HG03439 (cell line): ENCODE measurements at regions not wholly inside any gene's neighbourhood (a gene's known extent, or its start where the extent isn't known, plus 50 kb on each side); places are given as distances from the start of the nearest gene placed in this dataset.

Experiments used
- ATAC-seq: cut with Tn5 transposase; IDR thresholded peaks from one replicate; pipeline ENCODE4 v1.9.1; 2021; ENCODE audit warnings: mild to moderate bottlenecking, moderate library complexity; ENCODE audit not compliant: unreplicated experiment

DNA sequence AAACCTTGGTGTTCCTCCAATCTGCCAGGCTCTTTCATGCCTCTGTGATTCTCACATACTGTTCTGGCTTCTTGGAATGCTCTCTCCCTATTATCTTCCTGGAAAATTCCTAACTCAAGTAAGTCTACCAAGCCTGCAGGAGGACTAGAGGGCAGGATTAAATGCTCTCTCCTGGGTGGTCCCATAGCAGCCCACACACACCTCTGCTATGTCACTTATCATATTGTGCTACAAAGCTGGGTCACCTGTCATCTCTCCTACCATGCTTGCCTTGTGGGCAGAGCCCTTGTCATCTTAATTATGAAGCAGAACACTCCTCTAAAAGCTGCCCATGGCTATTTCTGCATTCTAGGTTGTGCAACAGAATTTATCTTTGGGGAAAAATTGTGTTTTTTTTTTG, 344.5 kb upstream of the NOCT start:
- ATAC-seq: no peak

GRCh38 chr4:138670681-138671080, 344.9 kb upstream of the NOCT start:
- no peak for ATAC-seq

GRCh38 chr4:138669479-138670315, 345.9 kb upstream of the NOCT start:
- ATAC-seq: no peak

DNA sequence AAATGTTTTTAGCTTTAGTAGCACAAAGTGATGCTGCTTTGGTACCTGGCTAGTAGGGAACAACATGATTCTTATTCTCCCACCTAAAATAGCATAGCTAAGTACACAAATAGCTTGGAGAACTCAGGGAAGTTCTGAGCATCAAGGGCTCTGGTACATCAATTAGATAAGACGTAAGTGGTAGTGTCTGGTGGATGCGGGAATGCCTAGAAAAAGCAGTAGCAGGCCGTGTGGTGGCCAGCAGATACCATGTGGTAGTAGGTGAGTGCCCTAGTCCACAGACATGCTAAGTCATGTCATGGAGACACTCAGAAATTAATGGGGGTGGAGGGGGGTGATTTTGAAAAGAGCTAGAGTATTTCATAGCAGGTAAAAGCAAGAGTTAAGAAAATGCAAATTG, 347.3 kb upstream of the NOCT start:
- ATAC-seq: no peak

GRCh38 chr4:138666366-138666765, 349.2 kb upstream of the NOCT start:
- no peak for ATAC-seq

GRCh38 chr4:138665851-138666250, 349.7 kb upstream of the NOCT start:
- ATAC-seq: no peak

DNA sequence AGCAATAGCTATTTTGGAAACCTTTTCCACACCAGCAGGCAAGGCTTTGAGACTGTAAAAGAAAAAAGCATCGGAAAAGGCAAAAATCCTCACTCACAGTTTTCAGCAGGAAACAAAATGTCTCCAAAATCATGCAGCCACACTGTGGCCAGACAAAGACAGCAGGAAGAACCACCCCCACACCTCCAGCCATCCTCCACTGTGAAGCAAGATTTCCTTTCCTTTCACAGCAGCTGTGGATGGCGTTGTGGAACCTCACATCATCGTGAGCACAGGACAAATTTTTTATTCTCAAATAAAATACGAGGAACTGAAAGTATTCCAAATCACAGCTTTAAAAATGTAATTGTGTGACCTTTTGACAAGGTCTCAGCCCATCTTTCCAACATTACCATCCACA, 351.7 kb upstream of the NOCT start:
- ATAC-seq: no peak

GRCh38 chr4:138659812-138660316, 355.7 kb upstream of the NOCT start:
- ATAC-seq: no peak

DNA sequence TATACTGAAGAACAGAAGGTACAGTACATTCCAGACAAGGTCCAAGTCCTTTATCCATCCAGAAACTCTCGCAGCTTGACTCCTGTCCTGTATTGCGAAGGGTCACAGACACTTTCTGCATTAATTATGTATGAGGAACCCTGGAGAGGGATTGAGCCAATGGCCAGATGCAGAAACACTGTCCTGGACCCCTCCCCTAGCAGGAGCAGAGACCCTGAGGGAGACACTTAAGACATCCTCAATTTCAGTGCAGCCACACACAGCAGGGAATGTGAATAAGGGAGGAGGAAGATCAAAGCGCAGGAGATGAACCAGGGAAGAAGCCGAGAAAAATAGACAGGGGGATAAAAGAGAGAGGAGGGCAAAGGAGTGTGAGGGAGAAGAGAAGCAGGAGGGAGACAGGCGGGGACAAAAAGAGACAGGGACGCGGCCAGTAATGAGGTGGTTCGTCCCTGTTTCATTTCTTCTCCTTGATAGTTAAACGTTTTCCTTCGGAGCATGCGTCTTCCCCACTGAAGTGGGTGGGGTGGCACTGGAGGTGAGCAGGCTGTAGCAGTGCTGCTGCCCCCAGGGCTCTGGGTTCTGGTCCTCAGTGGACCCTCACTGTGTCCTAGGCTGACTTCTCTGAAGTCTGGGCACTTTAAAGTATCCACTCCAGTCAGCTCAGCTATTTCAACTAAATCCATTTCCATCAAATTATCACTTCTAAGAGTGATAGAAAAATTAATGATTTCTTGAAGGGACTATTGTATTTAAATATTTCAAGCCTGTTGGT, 356.4 kb upstream of the NOCT start:
- no peak for ATAC-seq

DNA sequence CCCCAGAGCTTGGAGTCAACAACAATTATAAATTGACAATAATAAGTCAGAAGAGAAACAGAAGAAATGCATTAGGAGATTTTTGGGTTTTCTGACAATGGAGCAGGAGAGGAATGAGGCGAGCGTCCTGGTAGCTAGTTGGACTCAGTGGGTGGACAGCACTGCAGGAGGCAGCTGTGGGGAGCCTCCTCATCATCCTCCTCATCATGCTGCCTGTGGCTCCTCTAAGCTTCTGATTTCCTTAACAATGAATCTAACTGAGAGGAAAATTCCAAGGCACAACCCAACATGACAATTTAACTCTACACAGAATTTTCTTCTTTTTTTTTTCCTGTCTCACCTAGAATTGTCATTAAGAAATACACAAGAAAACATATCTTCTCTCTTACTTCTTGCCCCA, 357.1 kb upstream of the NOCT start:
- no peak for ATAC-seq

GRCh38 chr4:138656990-138657389, 358.6 kb upstream of the NOCT start:
- ATAC-seq: no peak

DNA sequence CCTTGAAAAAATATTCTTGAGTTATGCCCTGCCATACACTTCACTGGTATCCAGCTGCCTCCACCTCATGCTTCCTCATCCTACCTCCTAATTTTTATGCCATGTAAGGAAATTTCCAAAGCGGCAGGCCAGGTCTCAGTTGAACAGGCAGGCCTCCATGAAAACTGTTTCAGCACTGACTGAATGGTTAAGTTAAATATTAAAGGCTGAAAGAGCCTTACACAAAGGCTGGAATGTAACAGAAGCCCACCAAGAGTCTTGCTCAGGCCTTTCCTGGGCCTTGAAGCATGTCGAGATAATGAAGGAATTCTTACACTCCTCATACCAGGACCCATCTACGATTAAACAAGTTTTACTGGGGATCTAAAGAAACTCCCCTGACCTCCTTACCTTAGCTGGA, 359.6 kb upstream of the NOCT start:
- no peak for ATAC-seq

DNA sequence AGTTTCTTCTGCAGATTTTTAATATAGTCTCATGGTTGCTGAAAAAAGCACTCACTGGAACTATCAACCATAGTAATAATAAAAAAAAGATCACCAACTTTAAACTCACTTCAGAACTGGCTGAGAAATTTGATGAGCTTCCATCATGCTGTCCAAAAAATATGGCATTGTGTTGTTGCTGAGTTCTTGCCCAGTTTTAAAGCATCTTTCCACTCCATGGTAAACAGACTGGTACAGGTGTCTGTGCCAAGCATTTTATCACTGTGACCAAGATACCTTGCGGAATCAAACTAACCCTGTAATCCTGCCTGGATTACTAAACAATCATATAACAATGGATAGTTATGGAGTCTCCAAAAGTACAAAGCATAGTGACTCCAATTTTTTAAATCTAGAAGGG, 360.3 kb upstream of the NOCT start:
- ATAC-seq: no peak

GRCh38 chr4:138650929-138651448, 364.6 kb upstream of the NOCT start:
- ATAC-seq: no peak

DNA sequence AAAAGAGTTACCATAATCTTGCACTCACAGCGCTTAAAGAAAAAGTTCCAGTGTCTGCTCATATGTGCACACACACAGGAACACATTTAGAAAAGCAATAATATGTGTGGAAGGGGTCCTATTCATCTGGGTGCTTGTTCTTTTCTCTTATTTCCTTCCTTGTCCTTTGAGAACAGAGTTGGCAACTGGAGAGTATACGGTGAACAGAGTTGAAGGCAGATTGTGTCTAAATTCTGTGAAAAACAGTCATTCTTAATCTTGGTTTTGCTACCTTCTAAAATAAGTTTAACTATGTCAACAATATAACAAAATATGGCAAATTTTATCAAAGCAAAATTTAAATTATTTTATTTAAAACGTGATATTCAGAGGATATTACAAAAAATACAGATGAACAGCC, 365.1 kb upstream of the NOCT start:
- ATAC-seq: no peak

DNA sequence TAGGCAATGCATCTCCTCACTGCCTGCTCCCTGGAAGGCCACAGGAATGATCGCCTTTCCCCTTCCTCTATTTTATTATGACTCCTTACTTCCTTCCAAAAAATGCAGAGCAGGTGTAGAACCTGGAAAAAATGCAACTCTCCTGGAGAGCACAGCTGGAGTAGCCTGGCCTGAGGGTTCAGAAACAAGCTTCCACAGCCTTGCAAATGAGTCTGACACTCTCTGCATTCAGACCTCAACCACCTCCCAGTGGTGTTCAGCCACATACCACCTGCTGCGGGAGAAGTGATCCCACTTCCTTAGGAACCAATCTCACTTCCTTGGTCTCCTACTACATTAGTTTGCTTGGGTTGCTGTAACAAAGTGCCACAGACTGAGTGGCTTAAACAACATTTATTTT, 368.1 kb upstream of the NOCT start:
- ATAC-seq: no peak

DNA sequence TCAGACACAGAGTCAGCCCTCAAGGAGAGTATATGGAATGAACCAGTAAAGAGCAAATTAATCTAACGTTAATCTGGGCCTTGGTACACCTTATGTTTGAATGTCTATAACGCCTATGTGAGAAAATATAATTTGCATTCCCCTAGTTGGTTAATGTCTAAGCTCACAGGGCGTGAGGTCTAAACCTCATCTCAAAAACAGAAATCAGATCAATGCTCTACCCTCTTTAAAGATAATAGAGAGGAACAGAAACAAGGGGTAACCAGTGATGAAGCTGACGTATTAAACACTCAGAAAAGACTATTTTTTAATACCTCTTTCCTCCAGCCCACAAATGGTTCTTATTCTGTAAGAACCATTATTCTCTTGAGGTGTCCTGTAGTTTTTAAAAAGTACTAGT, 369.2 kb upstream of the NOCT start:
- no peak for ATAC-seq

DNA sequence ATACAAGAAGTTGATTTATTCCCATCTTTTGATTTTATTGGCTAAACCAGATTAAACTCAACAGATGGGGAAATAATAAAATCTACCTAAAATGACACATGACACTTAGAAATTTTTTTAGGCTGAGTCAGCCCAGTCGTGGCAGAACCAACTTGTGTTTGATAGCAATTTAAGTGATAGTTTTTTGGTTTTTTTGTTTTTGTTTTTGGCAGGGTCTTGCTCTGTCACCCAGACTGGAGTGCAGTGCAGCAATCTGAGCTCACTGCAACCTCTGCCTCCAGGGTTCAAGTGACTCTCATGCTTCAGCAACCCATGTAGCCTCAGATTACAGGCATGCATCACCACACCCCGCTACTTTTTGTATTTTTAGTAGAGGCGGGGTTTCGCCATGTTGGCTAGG, 370.3 kb upstream of the NOCT start:
- no peak for ATAC-seq

GRCh38 chr4:138644322-138644721, 371.3 kb upstream of the NOCT start:
- ATAC-seq: no peak

- no peak for ATAC-seq
Measured at GRCh38 chr4:138643827-138644226, 371.8 kb upstream of the NOCT start.

DNA sequence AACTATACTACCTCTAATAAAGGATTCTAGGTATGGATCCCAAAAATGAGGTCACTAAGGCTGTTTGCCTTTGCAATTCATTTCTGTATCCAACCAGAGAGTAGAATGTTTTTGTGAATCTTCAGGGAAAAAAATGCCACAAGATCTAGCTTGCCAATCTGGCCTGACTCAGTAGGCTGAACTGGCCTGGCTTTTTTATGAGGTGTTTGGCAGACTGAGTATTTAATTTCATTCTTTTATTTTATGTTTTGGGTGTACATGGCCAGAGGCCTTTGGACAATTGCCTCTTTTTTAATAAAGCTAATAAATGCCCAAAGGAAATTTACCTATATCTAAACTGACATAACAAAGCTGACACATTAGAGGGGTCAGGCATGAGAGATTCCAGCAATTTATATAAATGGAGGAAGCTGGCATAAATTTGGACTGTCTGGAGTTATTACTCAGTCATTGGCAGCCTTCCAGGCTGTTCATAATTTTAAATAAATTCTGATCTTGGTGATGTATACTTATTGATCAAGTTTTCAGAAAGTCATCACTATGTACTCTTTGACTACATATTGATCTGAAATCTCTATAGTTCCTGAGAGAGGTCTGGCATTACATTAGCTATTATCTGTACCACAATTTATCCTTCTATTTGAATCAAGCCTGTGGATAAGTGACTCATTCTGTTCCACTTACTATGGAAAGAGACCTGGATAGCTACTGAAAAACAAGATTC, 376.4 kb upstream of the NOCT start:
- no peak for ATAC-seq
